SK-N-SH (cell line): ENCODE measurements at regions not wholly inside any gene's neighbourhood (a gene's known extent, or its start where the extent isn't known, plus 50 kb on each side); places are given as distances from the start of the nearest gene placed in this dataset.

Experiments
- CTCF ChIA-PET: fragments of 300-600, 350-600 bp; formaldehyde crosslinking; extraction: SDS; loops from one replicate; lab custom pipeline; 2021; lab: Yijun Ruan, JAX
- POLR2A ChIA-PET: fragments of 350-600 bp; sonication (Branson Sonifier 250); formaldehyde crosslinking; extraction: SDS; loops from one replicate; lab custom pipeline; 2020; ENCODE audit warnings: antibody characterized with exemption, inconsistent platforms; lab: Yijun Ruan, JAX
- DNase-seq: peaks from one replicate; pipeline ENCODE4 v3.0.0; 2012
- H2AFZ ChIP-seq: fragments of 200-600 bp; sonication (generic); 2 replicates; pipeline ENCODE4 v1.8.1; 2016; ENCODE audit warnings: antibody characterized with exemption, mild to moderate bottlenecking, low read depth
- H3F3A ChIP-seq: fragments of 200-600 bp; sonication (generic); replicated peaks from 2 replicates; pipeline ENCODE3; 2016; ENCODE audit warnings: antibody characterized with exemption, mild to moderate bottlenecking; ENCODE audit not compliant: insufficient read depth
- H3K27ac ChIP-seq, 2 experiments: fragments of 200-500 bp in 1 of 2; fragments of 200-600 bp in 1 of 2; sonication (Bioruptor generic) in 1 of 2; sonication (generic), shearing (Covaris generic) in 1 of 2; 2 replicates each; pipeline versions ENCODE4 v1.5.1 to v1.6.1; 2014 to 2016; ENCODE audit warnings: low read depth in 2 of 2, inconsistent platforms in 1 of 2, low read length in 1 of 2, mild to moderate bottlenecking in 1 of 2, mixed read lengths in 1 of 2
- H3K27me3 ChIP-seq: fragments of 200-600 bp; sonication (generic), shearing (Covaris generic); 2 replicates; pipeline ENCODE4 v1.6.1; 2016; ENCODE audit warnings: mixed run types; ENCODE audit not compliant: insufficient read depth
- H3K36me3 ChIP-seq, 2 experiments: fragments of 200-500 bp in 1 of 2; fragments of 200-600 bp in 1 of 2; sonication (Bioruptor generic) in 1 of 2; sonication (generic) in 1 of 2; replicated peaks in 1 of 2; 2 replicates each; pipeline versions ENCODE3 to v1.5.1; 2014 to 2016; ENCODE audit warnings: low read length in 1 of 2, mild to moderate bottlenecking in 1 of 2; ENCODE audit not compliant: insufficient read depth in 2 of 2, control insufficient read depth in 1 of 2
- H3K4me1 ChIP-seq, 2 experiments: fragments of 200-500 bp in 1 of 2; fragments of 200-600 bp in 1 of 2; sonication (Bioruptor generic) in 1 of 2; sonication (generic), shearing (Covaris generic) in 1 of 2; 2 replicates each; pipeline versions ENCODE4 v1.5.1 to v1.6.1; 2014 to 2016; ENCODE audit warnings: low read depth in 1 of 2, low read length in 1 of 2, mixed run types in 1 of 2; ENCODE audit not compliant: insufficient read depth in 2 of 2, control insufficient read depth in 1 of 2
- H3K4me2 ChIP-seq: fragments of 200-600 bp; sonication (generic), shearing (Covaris generic); 2 replicates; pipeline ENCODE4 v1.6.1; 2017; ENCODE audit warnings: mixed run types
- H3K4me3 ChIP-seq, 2 experiments: fragments of 200-500 bp in 1 of 2; fragments of 200-600 bp in 1 of 2; sonication (Bioruptor generic) in 1 of 2; sonication (generic), shearing (Covaris generic) in 1 of 2; 2 replicates each; pipeline versions ENCODE4 v1.5.1 to v1.8.1; 2014 to 2016; ENCODE audit warnings: low read depth in 2 of 2, inconsistent platforms in 1 of 2, low read length in 1 of 2, mild to moderate bottlenecking in 1 of 2, mixed read lengths in 1 of 2, moderate library complexity in 1 of 2
- H3K79me2 ChIP-seq: fragments of 200-600 bp; sonication (generic); 2 replicates; pipeline ENCODE4 v1.8.1; 2017; ENCODE audit warnings: mild to moderate bottlenecking; ENCODE audit not compliant: insufficient read depth
- H3K9ac ChIP-seq: fragments of 200-600 bp; sonication (generic); 2 replicates; pipeline ENCODE4 v1.6.1; 2017; ENCODE audit warnings: mixed run types
- H3K9me2 ChIP-seq: fragments of 200-600 bp; sonication (generic); 2 replicates; pipeline ENCODE4 v1.6.1; 2017; ENCODE audit warnings: mixed run types
- H3K9me3 ChIP-seq: fragments of 200-600 bp; sonication (generic); 2 replicates; pipeline ENCODE4 v1.6.1; 2017; ENCODE audit warnings: mixed run types, mild to moderate bottlenecking, moderate library complexity
- H4K20me1 ChIP-seq: fragments of 200-600 bp; sonication (generic); 2 replicates; pipeline ENCODE4 v1.6.1; 2017; ENCODE audit warnings: mild to moderate bottlenecking, mixed run types; ENCODE audit not compliant: insufficient read depth
- CTCF ChIP-seq: fragments of 200-600 bp; sonication (generic); IDR thresholded peaks from 2 replicates; pipeline ENCODE4 v1.6.1; 2017; ENCODE audit warnings: antibody characterized with exemption, mild to moderate bottlenecking, moderate library complexity
- FOSL2 ChIP-seq: IDR thresholded peaks from 2 replicates; pipeline ENCODE4 v1.4.0; 2012; ENCODE audit warnings: low read depth, mild to moderate bottlenecking, moderate library complexity, borderline replicate concordance
- GABPA ChIP-seq: IDR thresholded peaks from 2 replicates; pipeline ENCODE4 v1.4.0; 2012; ENCODE audit warnings: low read depth, mild to moderate bottlenecking
- GATA2 ChIP-seq: sonication (generic); formaldehyde crosslinking; IDR thresholded peaks from 2 replicates; pipeline ENCODE4 v1.5.0; 2020; ENCODE audit warnings: mild to moderate bottlenecking, missing genetic modification reagents
- IRF3 ChIP-seq: fragments of 150-350 bp; IDR thresholded peaks from 2 replicates; pipeline ENCODE4 v1.6.1; 2016; ENCODE audit warnings: mild to moderate bottlenecking, low read depth, low read length
- MAX ChIP-seq: IDR thresholded peaks from 2 replicates; pipeline ENCODE4 v1.4.0; 2012; ENCODE audit warnings: low read depth
- MEF2A ChIP-seq: IDR thresholded peaks from 2 replicates; pipeline ENCODE4 v1.4.0; 2012; ENCODE audit warnings: low read depth, borderline replicate concordance
- MXI1 ChIP-seq: IDR thresholded peaks from 2 replicates; pipeline ENCODE4 v1.6.1; 2012; ENCODE audit warnings: mild to moderate bottlenecking, low read depth, low read length, improper control_type of control experiment
- NFIC ChIP-seq: IDR thresholded peaks from 2 replicates; pipeline ENCODE4 v1.4.0; 2012; ENCODE audit warnings: borderline replicate concordance
- PBX3 ChIP-seq: IDR thresholded peaks from 2 replicates; pipeline ENCODE4; 2012
- RCOR1 ChIP-seq: fragments of 150-350 bp; IDR thresholded peaks from 2 replicates; pipeline ENCODE4 v1.6.1; 2017; ENCODE audit warnings: antibody characterized with exemption, low read length
- REST ChIP-seq: IDR thresholded peaks from 2 replicates; pipeline ENCODE4 v1.6.1; 2012; ENCODE audit warnings: mild to moderate bottlenecking, low read depth, low read length, moderate library complexity
- SIN3A ChIP-seq: IDR thresholded peaks from 2 replicates; pipeline ENCODE4 v1.6.1; 2012; ENCODE audit warnings: low read depth, mild to moderate bottlenecking, low read length, moderate library complexity, borderline replicate concordance
- SMC3 ChIP-seq: IDR thresholded peaks from 2 replicates; pipeline ENCODE4 v1.6.1; 2012; ENCODE audit warnings: low read depth, low read length, improper control_type of control experiment
- TAF1 ChIP-seq: IDR thresholded peaks from 2 replicates; pipeline ENCODE4 v1.6.1; 2012; ENCODE audit warnings: low read depth, mild to moderate bottlenecking, low read length, moderate library complexity, borderline replicate concordance
- TCF12 ChIP-seq: IDR thresholded peaks from 2 replicates; pipeline ENCODE4 v1.4.0; 2012
- TEAD4 ChIP-seq: IDR thresholded peaks from 2 replicates; pipeline ENCODE4 v1.4.0; 2012; ENCODE audit warnings: mild to moderate bottlenecking, borderline replicate concordance; ENCODE audit not compliant: insufficient read depth
- ZBTB33 ChIP-seq: IDR thresholded peaks from 2 replicates; pipeline ENCODE4 v1.4.0; 2012; ENCODE audit warnings: low read depth, borderline replicate concordance
- WGBS: methylation state at CpG from one replicate; pipeline ENCODE4 v1.1.6; 2017; ENCODE audit warnings: low lambda C conversion rate; 5-methylcytosine and 5-hydroxymethylcytosine counted together

GRCh38 chr15:26443321-26443720, 329.5 kb downstream of the GABRB3 start (continued):
- TF ChIP-seq GATA2 (CRISPR knock-in tag) = no peak
- TF ChIP-seq PBX3 = no peak
- TF ChIP-seq REST = no peak
- TF ChIP-seq SMC3 = no peak

- Histone ChIP-seq H3K27me3 (no peaks in the 10 kb centered on the region), H3F3A (no peaks in the 10 kb centered on the region), H3K9me3 (no peaks in the 10 kb centered on the region), H4K20me1 (no peaks in the 10 kb centered on the region), H3K27ac (no peak overlapping the region), H2AFZ (no peak overlapping the region), H3K4me2 (no peak overlapping the region), H3K79me2 (no peaks in the 10 kb centered on the region), H3K4me3 (no peak overlapping the region), H3K9me2 (no peaks in the 10 kb centered on the region), H3K9ac (no peak overlapping the region), H3K4me1 (no peaks in the 10 kb centered on the region), H3K36me3 (no peaks in the 10 kb centered on the region)
- DNase-seq = no peak
- TF ChIP-seq MAX (no peak), ZBTB33 (no peak), MXI1 (no peak), GABPA (no peak), SIN3A (no peak), MEF2A (no peak), RCOR1 (no peak), TAF1 (no peak), GATA2 (CRISPR knock-in tag) (no peak), TCF12 (no peak), IRF3 (no peak), FOSL2 (no peak), TEAD4 (no peak), NFIC (no peak), CTCF (no peak)
- CTCF ChIA-PET = no interaction called here
- 51% methylated on average over 5 of the region's 5 CpGs for WGBS
- POLR2A ChIA-PET = no interaction called here
Observed at GRCh38 chr15:26442680-26443079, 330.2 kb downstream of the GABRB3 start.
